ENCODE measurements at regions not wholly inside any gene's neighbourhood (a gene's known extent, or its start where the extent isn't known, plus 50 kb on each side); places are given as distances from the start of the nearest gene placed in this dataset.

DNA sequence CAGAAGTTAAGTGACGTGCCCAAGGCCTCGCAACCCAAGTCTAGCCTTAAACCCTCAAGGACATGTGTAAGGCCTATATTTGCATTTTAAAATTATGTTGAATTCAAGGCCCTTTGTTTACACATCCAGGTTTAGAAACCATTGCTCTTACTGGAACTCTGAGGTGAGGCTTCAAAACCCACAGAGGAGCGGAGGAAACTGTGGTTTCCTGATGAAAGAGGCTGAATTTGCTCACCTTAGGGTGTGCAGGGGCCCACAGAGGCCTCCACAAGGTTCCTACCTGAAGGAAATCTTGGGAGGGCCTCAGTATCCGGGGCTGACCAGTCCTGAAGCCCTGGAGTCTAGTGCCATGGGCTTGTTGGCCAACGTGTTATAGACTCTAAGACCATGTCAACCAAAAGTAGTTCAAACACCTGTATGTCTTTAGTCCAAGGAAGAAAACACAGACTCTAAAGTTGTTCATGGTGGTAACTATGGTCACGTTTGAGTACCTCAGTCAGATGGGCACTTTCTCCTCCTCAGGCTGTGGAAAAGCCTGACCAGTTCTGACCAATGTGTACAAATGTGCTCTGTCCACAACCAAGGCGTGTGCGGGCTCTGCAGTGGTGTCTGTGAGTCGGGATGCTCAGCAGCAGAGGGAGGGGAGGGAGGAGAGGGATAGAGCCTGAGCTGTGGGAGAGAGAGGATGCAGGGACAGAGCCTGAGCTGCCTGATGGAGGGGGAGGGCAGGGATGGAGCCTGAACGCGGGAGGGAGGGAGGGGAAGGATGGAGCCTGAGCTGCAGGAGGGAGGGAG, 124.6 kb upstream of the ERCC6L2 start:
- no peak overlapping the region for H3K27ac Mint-ChIP-seq
- H3K4me3 Mint-ChIP-seq = peak overlapping the region; percentile 66
- Histone ChIP-seq H3K4me1 (ENCODE audit: insufficient read depth, low read length) (peaks cover 19% of the 10 kb centered on the region), H3K9me3 (ENCODE audit: control insufficient read depth in 1 of 2, insufficient read depth in 1 of 2, low read length in 2 of 2) (peaks cover 0 to 7% of the 10 kb centered on the region in 2 experiments), H3K27ac (ENCODE audit: low read depth in 1 of 2, low read length in 2 of 2) (no peak overlapping the region), H3K4me3 (ENCODE audit: low read length) (no peak overlapping the region), H3K27me3 (ENCODE audit: control insufficient read depth in 1 of 2, insufficient read depth in 2 of 2, low read length in 2 of 2) (peaks cover 4 to 8% of the 10 kb centered on the region in 2 experiments), H3K36me3 (ENCODE audit: insufficient read depth, low read length) (no peaks in the 10 kb centered on the region)
- intact Hi-C loops (cut with DNase I, micrococcal nuclease) = no loop called here
- peaks cover 23% of the 10 kb centered on the region for H3K27me3 Mint-ChIP-seq
- DNase-seq (peak in 6 of 14 experiments; percentile 7 to 60 (median 34)), ATAC-seq (ENCODE audit: poor library complexity) (peak; percentile 74)
- TF ChIP-seq, protein P1, sequence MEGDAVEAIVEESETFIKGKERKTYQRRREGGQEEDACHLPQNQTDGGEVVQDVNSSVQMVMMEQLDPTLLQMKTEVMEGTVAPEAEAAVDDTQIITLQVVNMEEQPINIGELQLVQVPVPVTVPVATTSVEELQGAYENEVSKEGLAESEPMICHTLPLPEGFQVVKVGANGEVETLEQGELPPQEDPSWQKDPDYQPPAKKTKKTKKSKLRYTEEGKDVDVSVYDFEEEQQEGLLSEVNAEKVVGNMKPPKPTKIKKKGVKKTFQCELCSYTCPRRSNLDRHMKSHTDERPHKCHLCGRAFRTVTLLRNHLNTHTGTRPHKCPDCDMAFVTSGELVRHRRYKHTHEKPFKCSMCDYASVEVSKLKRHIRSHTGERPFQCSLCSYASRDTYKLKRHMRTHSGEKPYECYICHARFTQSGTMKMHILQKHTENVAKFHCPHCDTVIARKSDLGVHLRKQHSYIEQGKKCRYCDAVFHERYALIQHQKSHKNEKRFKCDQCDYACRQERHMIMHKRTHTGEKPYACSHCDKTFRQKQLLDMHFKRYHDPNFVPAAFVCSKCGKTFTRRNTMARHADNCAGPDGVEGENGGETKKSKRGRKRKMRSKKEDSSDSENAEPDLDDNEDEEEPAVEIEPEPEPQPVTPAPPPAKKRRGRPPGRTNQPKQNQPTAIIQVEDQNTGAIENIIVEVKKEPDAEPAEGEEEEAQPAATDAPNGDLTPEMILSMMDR (IDR thresholded peaks at IDR 0.05) = no peak
- H3K4me1 Mint-ChIP-seq (ENCODE audit: low read depth) = peaks cover 12% of the 10 kb centered on the region
- ChIA-PET CTCF (no interaction called here), POLR2A (no interaction called here)
- H3K36me3 Mint-ChIP-seq (ENCODE audit: low read depth) = no peaks in the 10 kb centered on the region
- H3K9me3 Mint-ChIP-seq = no peaks in the 10 kb centered on the region

DNA sequence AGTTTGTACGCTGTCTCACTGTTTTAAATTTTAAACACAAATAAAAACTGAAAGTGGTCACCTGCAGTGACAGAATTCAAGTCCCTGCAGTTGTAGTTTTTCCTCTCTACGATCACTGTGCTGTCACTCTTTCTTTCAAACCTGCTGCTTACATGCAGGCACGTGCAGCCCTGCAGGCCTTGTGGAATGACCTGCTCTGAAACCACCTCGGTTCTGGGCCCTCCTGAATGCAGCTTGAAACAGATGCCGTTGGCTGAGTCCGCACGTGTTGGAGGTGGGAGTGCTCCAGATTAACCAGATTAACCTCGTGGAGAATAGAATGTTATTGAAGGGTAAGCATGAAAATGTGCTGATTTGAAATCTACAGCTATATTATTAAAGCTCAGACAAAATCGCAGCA, 126.0 kb upstream of the ERCC6L2 start:
- no peak overlapping the region for H3K4me3 ChIP-seq (ENCODE audit: low read length)
- H3K27ac ChIP-seq (ENCODE audit: low read depth in 1 of 2, low read length in 2 of 2) = no peak overlapping the region
- peaks cover 12% of the 10 kb centered on the region for H3K4me1 Mint-ChIP-seq (ENCODE audit: low read depth)
- ChIA-PET POLR2A (no interaction called here), CTCF (no interaction called here)
- H3K27me3 Mint-ChIP-seq = peaks cover 23% of the 10 kb centered on the region
- no peaks in the 10 kb centered on the region for H3K9me3 Mint-ChIP-seq
- TF ChIP-seq, protein P1 (IDR thresholded peaks at IDR 0.05) = no peak
- peaks cover 4 to 8% of the 10 kb centered on the region in 2 experiments for H3K27me3 ChIP-seq (ENCODE audit: control insufficient read depth in 1 of 2, insufficient read depth in 2 of 2, low read length in 2 of 2)
- DNase-seq = no peak
- no peak for ATAC-seq (ENCODE audit: poor library complexity)
- no peak overlapping the region for H3K4me3 Mint-ChIP-seq
- intact Hi-C loops (cut with DNase I, micrococcal nuclease) = no loop called here
- peaks cover 19% of the 10 kb centered on the region for H3K4me1 ChIP-seq (ENCODE audit: insufficient read depth, low read length)
- H3K36me3 ChIP-seq (ENCODE audit: insufficient read depth, low read length) = no peaks in the 10 kb centered on the region
- no peaks in the 10 kb centered on the region for H3K36me3 Mint-ChIP-seq (ENCODE audit: low read depth)
- peaks cover 0 to 7% of the 10 kb centered on the region in 2 experiments for H3K9me3 ChIP-seq (ENCODE audit: control insufficient read depth in 1 of 2, insufficient read depth in 1 of 2, low read length in 2 of 2)
- no peak overlapping the region for H3K27ac Mint-ChIP-seq

DNA sequence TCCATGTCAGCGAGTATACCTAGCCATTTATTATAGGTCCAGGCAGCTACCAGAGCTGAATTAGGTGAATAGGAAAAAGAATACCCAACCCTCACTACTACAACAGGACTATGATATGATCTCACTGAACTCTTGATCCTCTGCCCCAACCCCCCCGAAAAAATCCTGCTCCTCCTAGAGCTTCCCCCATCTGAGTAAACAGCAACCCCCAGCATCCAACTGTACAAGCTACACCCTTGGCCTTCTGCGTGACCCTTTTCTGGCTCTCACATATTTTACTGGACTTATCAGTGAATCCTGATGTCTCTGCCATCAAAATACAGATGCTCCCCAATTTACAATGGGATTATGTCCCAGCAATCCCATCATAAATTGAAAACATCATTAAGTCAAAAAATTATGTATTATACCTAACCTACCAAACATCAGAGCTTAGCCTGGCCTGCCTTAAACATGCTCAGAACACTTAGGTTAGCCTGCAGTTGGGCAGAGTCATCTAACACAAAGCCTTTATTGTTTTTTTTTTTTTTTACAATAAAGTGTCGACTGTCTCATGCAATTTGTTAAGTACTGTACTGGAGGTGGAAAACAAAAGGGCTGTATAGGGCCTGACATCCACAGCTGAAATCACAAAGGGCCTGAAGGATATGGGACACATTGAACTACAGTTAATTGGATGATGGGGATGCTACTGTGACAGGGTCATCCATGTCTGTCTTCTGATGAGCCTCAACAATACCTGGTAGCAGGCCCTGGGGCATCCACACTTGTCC, 128.9 kb upstream of the ERCC6L2 start:
- peaks cover 14% of the 10 kb centered on the region for H3K4me1 ChIP-seq (ENCODE audit: insufficient read depth, low read length)
- no peaks in the 10 kb centered on the region for H3K36me3 Mint-ChIP-seq (ENCODE audit: low read depth)
- no peaks in the 10 kb centered on the region for H3K9me3 ChIP-seq (ENCODE audit: control insufficient read depth in 1 of 2, insufficient read depth in 1 of 2, low read length in 2 of 2)
- CTCF ChIA-PET = no interaction called here
- POLR2A ChIA-PET = no interaction called here
- H3K27ac ChIP-seq (ENCODE audit: low read depth in 1 of 2, low read length in 2 of 2) = no peak overlapping the region
- ATAC-seq (ENCODE audit: poor library complexity) (no peak), DNase-seq (no peak)
- peaks cover 12% of the 10 kb centered on the region for H3K27me3 Mint-ChIP-seq
- TF ChIP-seq, protein P1 (IDR thresholded peaks at IDR 0.05) = no peak
- no peak overlapping the region for H3K4me3 ChIP-seq (ENCODE audit: low read length)
- no peaks in the 10 kb centered on the region for H3K27me3 ChIP-seq (ENCODE audit: control insufficient read depth in 1 of 2, insufficient read depth in 2 of 2, low read length in 2 of 2)
- no peaks in the 10 kb centered on the region for H3K9me3 Mint-ChIP-seq
- H3K4me3 Mint-ChIP-seq = no peak overlapping the region
- H3K27ac Mint-ChIP-seq = no peak overlapping the region
- H3K4me1 Mint-ChIP-seq (ENCODE audit: low read depth) = peaks cover 12% of the 10 kb centered on the region
- H3K36me3 ChIP-seq (ENCODE audit: insufficient read depth, low read length) = no peaks in the 10 kb centered on the region
- intact Hi-C loops (cut with DNase I, micrococcal nuclease) = no loop called here
